ENCODE measurements at regions not wholly inside any gene's neighbourhood (a gene's known extent, or its start where the extent isn't known, plus 50 kb on each side); places are given as distances from the start of the nearest gene placed in this dataset.
A peak's percentile ranks its signal among the peaks of the same experiment; 100 is the strongest.

- TF ChIP-seq CTCF (IDR thresholded peaks at IDR 0.05; ENCODE audit: extremely low read depth, missing control alignments), result no peak
- no peak for DNase-seq (ENCODE audit: low spot score)
Observed at GRCh38 chr13:91066745-91067144, 280.7 kb upstream of the MIR17HG start.

- no peak for TF ChIP-seq CTCF (IDR thresholded peaks at IDR 0.05; ENCODE audit: extremely low read depth, missing control alignments)
- DNase-seq (ENCODE audit: low spot score), result no peak
Observed at GRCh38 chr13:91072486-91072885, 275.0 kb upstream of the MIR17HG start.

- TF ChIP-seq CTCF (IDR thresholded peaks at IDR 0.05; ENCODE audit: extremely low read depth, missing control alignments), result no peak
- DNase-seq (ENCODE audit: low spot score), result no peak
Observed at GRCh38 chr13:91074091-91074490, 273.4 kb upstream of the MIR17HG start.

GRCh38 chr13:91076830-91077229 lies 270.7 kb upstream of the MIR17HG start:
- DNase-seq (ENCODE audit: low spot score), result no peak
- no peak for TF ChIP-seq CTCF (IDR thresholded peaks at IDR 0.05; ENCODE audit: extremely low read depth, missing control alignments)

- TF ChIP-seq CTCF (IDR thresholded peaks at IDR 0.05; ENCODE audit: extremely low read depth, missing control alignments), result no peak
- DNase-seq (ENCODE audit: low spot score), result peak; percentile 13
Observed at GRCh38 chr13:91078093-91078679, 269.3 kb upstream of the MIR17HG start.

- TF ChIP-seq CTCF (IDR thresholded peaks at IDR 0.05; ENCODE audit: extremely low read depth, missing control alignments), result no peak
- DNase-seq (ENCODE audit: low spot score), result no peak
Observed at GRCh38 chr13:91079176-91079575, 268.3 kb upstream of the MIR17HG start.

- no peak for DNase-seq (ENCODE audit: low spot score)
- TF ChIP-seq CTCF (IDR thresholded peaks at IDR 0.05; ENCODE audit: extremely low read depth, missing control alignments), result no peak
Observed at GRCh38 chr13:91085127-91085526, 262.4 kb upstream of the MIR17HG start.
